Glutamatergic neuron (in vitro differentiated cells): ENCODE measurements at regions not wholly inside any gene's neighbourhood (a gene's known extent, or its start where the extent isn't known, plus 50 kb on each side); places are given as distances from the start of the nearest gene placed in this dataset.
"Not testable (repeated sequence)": the region's sequence is repeated elsewhere in the genome, so short reads cannot be mapped to it uniquely, and the experiment has no call there.

Experiments
- DNase-seq: peaks from one replicate; pipeline ENCODE4 v3.0.0; 2022
- H3K27ac Mint-ChIP-seq: one replicate; pipeline ENCODE4 v1.8.0; 2020; ENCODE audit warnings: mild to moderate bottlenecking, mixed read lengths, inconsistent platforms; ENCODE audit not compliant: unreplicated experiment
- H3K27me3 Mint-ChIP-seq: one replicate; pipeline ENCODE4 v1.8.0; 2020; ENCODE audit warnings: mild to moderate bottlenecking, moderate library complexity, mixed read lengths, inconsistent platforms; ENCODE audit not compliant: unreplicated experiment
- H3K36me3 Mint-ChIP-seq: one replicate; pipeline ENCODE4 v1.8.0; 2020; ENCODE audit warnings: mild to moderate bottlenecking, mixed read lengths, inconsistent platforms; ENCODE audit not compliant: unreplicated experiment
- H3K4me1 Mint-ChIP-seq: one replicate; pipeline ENCODE4 v1.8.0; 2020; ENCODE audit warnings: mild to moderate bottlenecking, low read depth, mixed read lengths, inconsistent platforms; ENCODE audit not compliant: unreplicated experiment
- H3K4me3 Mint-ChIP-seq: one replicate; pipeline ENCODE4 v1.8.0; 2020; ENCODE audit warnings: mild to moderate bottlenecking, mixed read lengths, inconsistent platforms; ENCODE audit not compliant: unreplicated experiment
- H3K9me3 Mint-ChIP-seq: one replicate; pipeline ENCODE4 v1.8.0; 2020; ENCODE audit warnings: mild to moderate bottlenecking, moderate library complexity, mixed read lengths, inconsistent platforms; ENCODE audit not compliant: unreplicated experiment
- CTCF ChIP-seq: fragments of 200-600 bp; sonication (generic); IDR thresholded peaks from one replicate; pipeline ENCODE4 v1.5.0; 2021; ENCODE audit not compliant: partially characterized antibody, unreplicated experiment

DNA sequence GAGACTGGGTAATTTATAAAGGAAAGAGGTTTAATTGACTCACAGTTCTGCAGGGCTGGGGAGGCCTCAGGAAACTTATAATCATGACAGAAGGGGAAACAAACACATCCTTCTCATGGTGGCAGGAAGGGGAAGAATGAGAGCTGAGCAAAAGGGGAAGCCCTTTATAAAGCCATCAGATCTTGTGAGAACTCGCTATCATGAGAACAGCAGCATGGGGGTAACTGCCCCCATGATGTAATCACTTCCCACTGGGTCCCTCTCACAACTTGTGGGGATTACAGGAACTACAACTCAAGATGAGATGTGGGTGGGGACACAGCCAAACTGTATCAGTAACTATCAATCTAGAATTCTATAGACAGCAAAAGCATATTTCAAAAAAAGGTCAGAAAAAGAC is 64.7 kb upstream of the ACTRT2 start:
- Mint-ChIP-seq H3K27me3 (peaks cover 6% of the 10 kb centered on the region), H3K4me3 (no peak overlapping the region), H3K9me3 (peaks cover 8% of the 10 kb centered on the region), H3K4me1 (no peaks in the 10 kb centered on the region), H3K36me3 (no peaks in the 10 kb centered on the region), H3K27ac (no peak overlapping the region)
- DNase-seq = no peak
- no peak for TF ChIP-seq CTCF

DNA sequence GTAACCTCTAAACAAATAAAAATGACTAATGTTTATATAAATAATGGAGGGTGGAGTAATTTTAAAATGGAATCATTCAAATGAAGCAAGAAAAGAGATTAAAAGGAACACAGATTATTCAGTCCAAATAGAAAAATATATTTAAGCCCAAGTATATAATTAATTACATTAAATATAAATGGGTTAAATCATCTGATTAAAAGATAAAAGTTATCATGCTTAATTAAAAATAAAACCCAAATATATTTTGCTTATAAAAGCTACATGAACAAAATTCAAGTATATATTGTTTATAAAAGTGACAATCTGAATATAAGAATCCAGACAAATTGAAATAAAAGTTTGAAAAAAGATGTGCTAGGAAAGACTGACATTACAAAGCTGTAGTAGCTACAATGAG is 63.9 kb upstream of the ACTRT2 start:
- peaks cover 12% of the 10 kb centered on the region for H3K9me3 Mint-ChIP-seq
- DNase-seq = no peak
- H3K4me3 Mint-ChIP-seq = no peak overlapping the region
- H3K27me3 Mint-ChIP-seq = peaks cover 4% of the 10 kb centered on the region
- no peaks in the 10 kb centered on the region for H3K4me1 Mint-ChIP-seq
- no peak overlapping the region for H3K27ac Mint-ChIP-seq
- H3K36me3 Mint-ChIP-seq = no peaks in the 10 kb centered on the region
- no peak for TF ChIP-seq CTCF

- H3K27me3 Mint-ChIP-seq, H3K4me3 Mint-ChIP-seq, H3K36me3 Mint-ChIP-seq, DNase-seq, H3K4me1 Mint-ChIP-seq, H3K27ac Mint-ChIP-seq: not testable (repeated sequence)
- H3K9me3 Mint-ChIP-seq = peaks cover 12% of the 10 kb centered on the region
Observed at GRCh38 chr1:2959881-2960280, 61.4 kb upstream of the ACTRT2 start.

GRCh38 chr1:2961081-2961480 is 60.2 kb upstream of the ACTRT2 start:
- no peak for TF ChIP-seq CTCF
- Mint-ChIP-seq H3K27ac (no peak overlapping the region), H3K36me3 (no peaks in the 10 kb centered on the region), H3K4me1 (no peaks in the 10 kb centered on the region), H3K9me3 (peaks cover 7% of the 10 kb centered on the region), H3K4me3 (no peak overlapping the region), H3K27me3 (peaks cover 3% of the 10 kb centered on the region)
- no peak for DNase-seq

DNA sequence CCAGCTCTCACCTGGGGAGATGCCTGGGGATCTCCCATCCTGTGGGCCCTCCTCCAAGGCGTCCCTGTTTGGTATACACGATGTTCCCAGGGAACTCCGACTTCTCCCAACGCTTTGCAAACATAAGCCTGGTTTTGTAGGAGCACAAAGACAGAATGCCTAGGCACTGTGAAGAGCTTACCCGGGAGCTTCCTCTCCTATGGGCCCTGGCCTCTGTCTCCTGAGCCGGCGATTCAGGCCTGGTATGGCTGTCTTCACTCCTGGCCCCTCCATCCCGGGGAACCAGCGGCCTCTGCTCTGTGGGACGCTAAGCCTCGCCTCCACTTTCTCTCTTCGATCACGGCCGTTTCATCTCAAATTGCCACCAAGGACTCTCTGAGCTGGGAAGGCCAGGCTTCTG is 59.6 kb upstream of the ACTRT2 start:
- TF ChIP-seq CTCF = no peak
- DNase-seq = no peak
- Mint-ChIP-seq H3K36me3 (no peaks in the 10 kb centered on the region), H3K27ac (no peak overlapping the region), H3K4me1 (no peaks in the 10 kb centered on the region), H3K27me3 (peaks cover 3% of the 10 kb centered on the region), H3K4me3 (no peak overlapping the region), H3K9me3 (peaks cover 5% of the 10 kb centered on the region)

GRCh38 chr1:2962061-2962460 is 59.2 kb upstream of the ACTRT2 start:
- Mint-ChIP-seq H3K9me3 (peaks cover 4% of the 10 kb centered on the region), H3K27me3 (peaks cover 3% of the 10 kb centered on the region), H3K36me3 (no peaks in the 10 kb centered on the region), H3K4me1 (no peaks in the 10 kb centered on the region), H3K4me3 (no peak overlapping the region), H3K27ac (no peak overlapping the region)
- no peak for TF ChIP-seq CTCF
- no peak for DNase-seq
